ENCODE measurements at regions not wholly inside any gene's neighbourhood (a gene's known extent, or its start where the extent isn't known, plus 50 kb on each side); places are given as distances from the start of the nearest gene placed in this dataset.

DNA sequence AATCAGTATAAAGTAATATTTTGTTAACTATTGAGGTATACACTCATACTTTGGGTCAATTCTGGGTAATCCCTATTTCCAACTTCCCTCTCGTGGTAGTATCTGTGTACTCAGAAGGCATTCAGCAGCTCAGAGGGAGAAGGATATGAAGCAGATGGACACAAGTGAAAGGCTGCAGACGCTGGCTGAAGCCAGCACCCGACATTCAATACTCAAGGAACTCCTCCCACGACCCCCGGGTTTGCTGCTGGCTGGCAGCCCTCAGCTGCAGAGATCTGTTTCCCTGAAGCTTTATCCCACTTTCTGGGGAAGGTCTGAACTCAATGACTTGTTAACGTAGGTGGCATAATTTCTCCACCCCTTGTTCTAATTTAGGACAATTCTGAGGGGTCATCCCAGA lies 847.3 kb upstream of the SOX11 start:
- intact Hi-C loops (cut with DNase I; ENCODE audit: low total_unique reads): no loop called here
- WGBS, 2 donors: 58 to 75% methylated on average over 6 of the region's 6 CpGs
- TF ChIP-seq POLR2A (IDR thresholded peaks at IDR 0.05): no peak
- TF ChIP-seq, protein P1, sequence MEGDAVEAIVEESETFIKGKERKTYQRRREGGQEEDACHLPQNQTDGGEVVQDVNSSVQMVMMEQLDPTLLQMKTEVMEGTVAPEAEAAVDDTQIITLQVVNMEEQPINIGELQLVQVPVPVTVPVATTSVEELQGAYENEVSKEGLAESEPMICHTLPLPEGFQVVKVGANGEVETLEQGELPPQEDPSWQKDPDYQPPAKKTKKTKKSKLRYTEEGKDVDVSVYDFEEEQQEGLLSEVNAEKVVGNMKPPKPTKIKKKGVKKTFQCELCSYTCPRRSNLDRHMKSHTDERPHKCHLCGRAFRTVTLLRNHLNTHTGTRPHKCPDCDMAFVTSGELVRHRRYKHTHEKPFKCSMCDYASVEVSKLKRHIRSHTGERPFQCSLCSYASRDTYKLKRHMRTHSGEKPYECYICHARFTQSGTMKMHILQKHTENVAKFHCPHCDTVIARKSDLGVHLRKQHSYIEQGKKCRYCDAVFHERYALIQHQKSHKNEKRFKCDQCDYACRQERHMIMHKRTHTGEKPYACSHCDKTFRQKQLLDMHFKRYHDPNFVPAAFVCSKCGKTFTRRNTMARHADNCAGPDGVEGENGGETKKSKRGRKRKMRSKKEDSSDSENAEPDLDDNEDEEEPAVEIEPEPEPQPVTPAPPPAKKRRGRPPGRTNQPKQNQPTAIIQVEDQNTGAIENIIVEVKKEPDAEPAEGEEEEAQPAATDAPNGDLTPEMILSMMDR (IDR thresholded peaks at IDR 0.05): no peak
- no peak overlapping the region for H3K4me3 ChIP-seq (ENCODE audit: low read depth, poor library complexity, severe bottlenecking)
- no peak for DNase-seq (ENCODE audit: low spot score in 2 of 2)

DNA sequence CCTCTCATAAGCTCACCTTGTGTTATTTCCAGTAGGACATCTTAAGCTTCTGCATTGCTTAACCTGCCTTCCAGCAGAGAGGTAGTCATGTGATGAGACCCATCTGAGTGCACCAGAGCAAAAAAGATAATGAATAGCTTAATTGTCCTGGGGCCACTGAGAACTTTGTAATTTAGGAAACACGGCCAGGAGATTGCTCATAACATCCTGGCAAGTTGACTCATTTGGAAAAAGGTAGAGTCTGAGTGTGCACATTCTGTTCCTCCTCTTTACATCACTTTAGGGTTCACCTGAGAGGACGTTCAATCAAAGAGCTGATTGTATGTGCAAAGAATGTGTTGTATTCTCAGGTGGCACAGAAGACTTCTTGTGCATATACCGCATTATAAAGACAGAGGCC lies 830.2 kb upstream of the SOX11 start:
- intact Hi-C loops (cut with DNase I; ENCODE audit: low total_unique reads): no loop called here

DNA sequence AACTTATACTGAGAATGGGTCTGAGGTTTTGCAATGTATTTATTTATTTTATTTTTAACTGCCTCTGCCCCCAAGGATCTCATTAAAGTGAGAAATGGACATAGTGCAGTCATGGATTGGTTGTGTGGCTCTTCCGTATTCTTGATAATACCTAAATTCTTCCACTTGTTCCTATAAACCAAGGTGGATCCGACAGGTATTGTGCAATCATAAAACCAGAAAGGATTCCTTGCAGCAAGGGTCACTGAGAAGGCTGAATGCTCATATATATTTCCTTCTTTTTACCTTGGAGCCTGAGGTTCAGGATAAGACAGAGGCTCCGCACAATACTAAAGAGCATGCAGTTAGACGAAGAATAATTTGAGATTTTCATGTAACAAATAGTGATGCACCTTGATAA lies 826.0 kb upstream of the SOX11 start:
- no peak for DNase-seq (ENCODE audit: low spot score in 2 of 2)
- WGBS, 2 donors: 83 to 92% methylated on average over 4 of the region's 4 CpGs
- no peak for TF ChIP-seq POLR2A (IDR thresholded peaks at IDR 0.05)
- TF ChIP-seq, protein P1 (IDR thresholded peaks at IDR 0.05): no peak
- intact Hi-C loops (cut with DNase I; ENCODE audit: low total_unique reads): no loop called here
- no peak overlapping the region for H3K4me3 ChIP-seq (ENCODE audit: low read depth, poor library complexity, severe bottlenecking)

More for the DNA sequence above, 830.2 kb upstream of the SOX11 start:
- H3K4me3 ChIP-seq (ENCODE audit: low read depth, poor library complexity, severe bottlenecking): no peak overlapping the region
- DNase-seq (ENCODE audit: low spot score in 2 of 2): no peak
- WGBS, 2 donors: 39 to 62% methylated on average over 3 of the region's 3 CpGs
- TF ChIP-seq POLR2A (IDR thresholded peaks at IDR 0.05): no peak
- TF ChIP-seq, protein P1 (IDR thresholded peaks at IDR 0.05): no peak

DNA sequence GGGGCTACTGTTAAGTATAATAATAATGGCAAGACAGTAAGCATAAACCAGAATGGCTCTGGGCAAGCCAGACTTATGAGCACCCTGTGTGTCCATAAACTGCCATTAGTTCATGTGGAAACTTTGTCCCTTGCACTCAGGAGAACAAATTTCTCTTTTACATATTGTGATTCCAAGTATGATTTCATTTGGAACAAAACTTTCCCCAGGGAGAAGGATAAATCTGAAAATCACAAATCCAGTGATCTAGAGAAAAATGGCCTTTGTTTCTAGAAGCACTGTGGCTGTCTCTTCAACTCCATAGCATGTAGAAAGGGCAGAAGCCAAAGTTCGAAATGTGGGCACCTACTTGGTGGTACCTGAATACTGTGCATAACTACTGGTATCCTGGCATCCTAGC lies 823.7 kb upstream of the SOX11 start:
- intact Hi-C loops (cut with DNase I; ENCODE audit: low total_unique reads): no loop called here
- no peak for DNase-seq (ENCODE audit: low spot score in 2 of 2)
- TF ChIP-seq, protein P1 (IDR thresholded peaks at IDR 0.05): no peak
- no peak for TF ChIP-seq POLR2A (IDR thresholded peaks at IDR 0.05)
- no peak overlapping the region for H3K4me3 ChIP-seq (ENCODE audit: low read depth, poor library complexity, severe bottlenecking)
- 84 to 93% methylated on average over 1 of the region's 1 CpG for WGBS, 2 donors

DNA sequence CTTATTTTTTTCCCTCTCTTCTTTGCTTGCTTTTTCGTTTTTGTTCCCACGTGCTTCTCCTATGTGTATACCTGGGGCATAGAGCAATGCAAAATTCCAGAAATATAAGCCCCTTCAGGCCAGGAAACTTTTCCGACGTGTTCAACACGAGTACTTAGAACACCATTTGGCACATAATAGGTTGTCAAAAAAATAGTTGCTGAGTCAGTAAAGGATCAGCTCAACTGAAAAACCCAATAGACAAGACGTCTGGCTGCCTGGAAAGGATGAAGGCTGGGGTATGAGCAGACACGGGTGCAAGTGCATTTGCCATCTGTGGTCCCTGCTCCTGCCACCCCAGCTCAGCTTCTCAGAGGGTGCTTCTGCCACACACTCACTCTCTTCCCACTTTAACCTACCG lies 823.0 kb upstream of the SOX11 start:
- no peak for DNase-seq (ENCODE audit: low spot score in 2 of 2)
- TF ChIP-seq, protein P1 (IDR thresholded peaks at IDR 0.05): no peak
- TF ChIP-seq POLR2A (IDR thresholded peaks at IDR 0.05): no peak
- 74% methylated on average over 8 of the region's 8 CpGs for WGBS, 2 donors
- intact Hi-C loops (cut with DNase I; ENCODE audit: low total_unique reads): no loop called here
- no peak overlapping the region for H3K4me3 ChIP-seq (ENCODE audit: low read depth, poor library complexity, severe bottlenecking)

DNA sequence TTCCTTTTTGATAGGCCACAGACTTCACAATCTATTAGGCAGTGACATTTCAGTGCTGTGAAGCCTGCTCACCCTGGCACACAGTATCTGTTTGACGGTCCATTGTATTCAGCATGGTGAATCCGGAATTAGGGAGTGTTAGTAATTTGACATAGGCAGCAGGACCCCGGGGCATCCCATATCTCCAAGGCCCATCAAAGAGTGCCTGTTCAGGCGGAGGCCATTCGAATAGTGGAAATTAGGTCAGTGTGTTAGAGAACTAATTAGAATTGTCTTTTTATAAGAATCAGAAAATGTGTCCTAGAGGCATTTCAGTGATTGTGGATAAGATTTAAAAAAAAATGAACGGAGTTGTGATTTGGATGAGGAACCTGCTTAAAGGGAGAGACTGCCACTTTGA lies 818.8 kb upstream of the SOX11 start:
- no peak overlapping the region for H3K4me3 ChIP-seq (ENCODE audit: low read depth, poor library complexity, severe bottlenecking)
- WGBS, 2 donors: 43 to 46% methylated on average over 6 of the region's 6 CpGs
- no peak for DNase-seq (ENCODE audit: low spot score in 2 of 2)
- intact Hi-C loops (cut with DNase I; ENCODE audit: low total_unique reads): no loop called here
- TF ChIP-seq, protein P1 (IDR thresholded peaks at IDR 0.05): no peak
- no peak for TF ChIP-seq POLR2A (IDR thresholded peaks at IDR 0.05)

Measured in lower leg skin (tissue), 4 donors.